Prostate gland (tissue), 2 donors: ENCODE measurements at regions not wholly inside any gene's neighbourhood (a gene's known extent, or its start where the extent isn't known, plus 50 kb on each side); places are given as distances from the start of the nearest gene placed in this dataset.

Experiments used
- POLR2A ChIP-seq: fragments of 450-650 bp; IDR thresholded peaks from one replicate; pipeline ENCODE4 v1.6.1; 2016; ENCODE audit warnings: antibody characterized with exemption, mild to moderate bottlenecking
- POLR2AphosphoS5 ChIP-seq: sonication (generic); formaldehyde crosslinking; IDR thresholded peaks from one replicate; pipeline ENCODE4 v1.6.1; 2017; ENCODE audit warnings: antibody characterized with exemption
- TF ChIP-seq, protein P1 (sequence below), 4 experiments: fragments of 200-600 bp in 2 of 4; fragments of 450-650 bp in 2 of 4; sonication (generic) in 2 of 4; IDR thresholded peaks; 1 replicate in 3 of 4; 2 replicates in 1 of 4; pipeline ENCODE4 v1.5.1; 2016 to 2019; ENCODE audit warnings: antibody characterized with exemption in 4 of 4, mild to moderate bottlenecking in 2 of 4, moderate library complexity in 2 of 4

DNA sequence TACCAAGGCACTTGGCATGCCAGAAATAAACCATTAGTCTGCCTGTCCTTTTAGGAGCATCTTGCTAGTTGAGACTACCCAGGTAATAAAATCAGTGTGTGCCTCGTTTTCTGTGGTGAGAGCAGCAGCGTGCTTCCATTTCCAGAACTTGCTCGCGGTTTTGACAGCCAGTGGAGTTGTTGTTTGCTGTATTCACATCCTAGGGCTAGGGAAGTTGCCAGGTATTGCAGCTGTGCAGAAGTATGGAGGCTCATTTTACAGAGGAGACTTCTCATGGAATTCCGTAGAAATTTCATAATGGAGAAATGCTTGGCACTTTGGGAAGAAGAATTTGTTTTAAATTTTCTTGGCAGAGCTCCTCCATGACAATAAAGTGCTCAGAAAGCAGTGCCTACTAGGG, 1355.1 kb upstream of the ZEB2 start:
- TF ChIP-seq, protein P1, sequence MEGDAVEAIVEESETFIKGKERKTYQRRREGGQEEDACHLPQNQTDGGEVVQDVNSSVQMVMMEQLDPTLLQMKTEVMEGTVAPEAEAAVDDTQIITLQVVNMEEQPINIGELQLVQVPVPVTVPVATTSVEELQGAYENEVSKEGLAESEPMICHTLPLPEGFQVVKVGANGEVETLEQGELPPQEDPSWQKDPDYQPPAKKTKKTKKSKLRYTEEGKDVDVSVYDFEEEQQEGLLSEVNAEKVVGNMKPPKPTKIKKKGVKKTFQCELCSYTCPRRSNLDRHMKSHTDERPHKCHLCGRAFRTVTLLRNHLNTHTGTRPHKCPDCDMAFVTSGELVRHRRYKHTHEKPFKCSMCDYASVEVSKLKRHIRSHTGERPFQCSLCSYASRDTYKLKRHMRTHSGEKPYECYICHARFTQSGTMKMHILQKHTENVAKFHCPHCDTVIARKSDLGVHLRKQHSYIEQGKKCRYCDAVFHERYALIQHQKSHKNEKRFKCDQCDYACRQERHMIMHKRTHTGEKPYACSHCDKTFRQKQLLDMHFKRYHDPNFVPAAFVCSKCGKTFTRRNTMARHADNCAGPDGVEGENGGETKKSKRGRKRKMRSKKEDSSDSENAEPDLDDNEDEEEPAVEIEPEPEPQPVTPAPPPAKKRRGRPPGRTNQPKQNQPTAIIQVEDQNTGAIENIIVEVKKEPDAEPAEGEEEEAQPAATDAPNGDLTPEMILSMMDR (IDR thresholded peaks at IDR 0.05) = no peak
- TF ChIP-seq POLR2A = no peak
- TF ChIP-seq POLR2AphosphoS5 = no peak
